NCI-H1048 (cell line): ENCODE measurements at regions not wholly inside any gene's neighbourhood (a gene's known extent, or its start where the extent isn't known, plus 50 kb on each side); places are given as distances from the start of the nearest gene placed in this dataset.
"Not testable (repeated sequence)": the region's sequence is repeated elsewhere in the genome, so short reads cannot be mapped to it uniquely, and the experiment has no call there.

Experiments
- DNase-seq: peaks from one replicate; lab custom pipeline; 2025; lab: John Stamatoyannopoulos, UW

DNA sequence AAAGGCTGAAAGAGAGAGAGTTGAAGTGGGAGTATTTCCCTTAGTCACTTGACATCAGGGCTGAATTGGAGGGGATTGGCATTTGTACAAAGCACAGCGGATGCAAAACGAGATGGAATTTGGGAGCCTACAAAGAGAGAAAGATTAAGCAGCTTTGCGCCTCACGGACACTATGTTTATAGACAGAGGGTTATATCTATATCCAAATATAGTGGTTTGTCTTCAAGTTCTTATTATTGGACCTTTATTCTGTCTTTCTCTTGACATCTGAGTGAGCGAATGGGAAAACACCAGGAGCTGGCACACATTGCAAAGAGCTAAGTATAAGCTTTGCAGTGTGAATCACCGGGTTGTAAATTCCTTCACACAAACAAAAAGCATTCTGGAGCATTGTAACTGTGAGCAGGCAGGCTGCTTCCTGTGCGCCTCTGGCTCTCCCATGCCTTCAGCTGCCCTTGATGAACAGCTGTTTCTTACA lies 500.2 kb downstream of the STIM2 start:
- no peak for DNase-seq

DNA sequence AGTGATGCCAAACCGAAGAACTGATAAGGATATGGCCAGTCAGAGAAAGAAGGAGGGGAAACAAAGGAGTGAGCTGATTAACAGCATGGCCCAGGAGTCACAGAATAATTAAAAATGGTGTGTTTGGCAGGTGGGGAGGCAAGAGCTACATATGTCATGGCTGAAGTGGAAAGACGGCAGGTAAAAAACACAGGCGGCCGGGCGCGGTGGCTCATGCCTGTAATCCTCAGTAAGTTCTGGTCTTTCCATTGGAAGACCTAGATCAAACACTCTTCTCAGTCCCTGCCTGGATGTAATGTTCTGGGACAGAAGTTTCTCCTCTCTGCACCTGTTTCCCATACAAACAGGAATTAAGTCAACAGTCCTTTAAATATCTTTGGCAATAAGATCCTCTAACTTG lies 503.9 kb downstream of the STIM2 start:
- no peak for DNase-seq

DNA sequence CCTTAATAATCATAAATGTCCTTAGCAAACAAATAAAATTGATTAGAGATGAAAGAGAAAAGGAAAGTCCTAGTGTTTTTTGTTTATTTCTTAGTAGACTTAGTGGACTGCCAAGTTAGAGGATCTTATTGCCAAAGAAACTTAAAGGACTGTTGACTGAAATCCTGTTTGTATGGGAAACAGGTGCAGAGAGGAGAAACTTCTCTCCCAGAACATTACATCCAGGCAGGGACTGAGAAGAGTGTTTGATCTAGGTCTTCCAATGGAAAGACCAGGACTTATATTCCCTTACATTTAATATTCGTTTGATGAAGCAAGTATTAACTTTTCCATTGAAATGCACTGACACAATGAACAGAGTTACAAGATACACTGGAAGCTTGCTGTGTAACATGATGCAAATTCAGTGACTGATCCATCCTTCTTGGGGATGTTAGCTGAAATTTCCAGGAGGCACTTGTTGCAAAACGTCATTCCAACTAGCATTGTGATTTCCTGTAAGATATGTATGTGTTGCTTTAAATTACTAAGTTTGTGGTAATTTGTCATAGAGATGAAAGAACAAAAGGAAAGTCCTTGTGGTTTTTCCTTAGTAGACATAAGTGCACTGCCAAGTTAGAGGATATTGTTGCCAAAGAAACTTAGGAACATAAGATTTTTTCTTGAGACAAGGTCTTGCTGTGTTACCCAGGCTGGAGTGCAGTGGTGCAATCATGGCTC lies 505.6 kb downstream of the STIM2 start:
- DNase-seq = no peak

DNA sequence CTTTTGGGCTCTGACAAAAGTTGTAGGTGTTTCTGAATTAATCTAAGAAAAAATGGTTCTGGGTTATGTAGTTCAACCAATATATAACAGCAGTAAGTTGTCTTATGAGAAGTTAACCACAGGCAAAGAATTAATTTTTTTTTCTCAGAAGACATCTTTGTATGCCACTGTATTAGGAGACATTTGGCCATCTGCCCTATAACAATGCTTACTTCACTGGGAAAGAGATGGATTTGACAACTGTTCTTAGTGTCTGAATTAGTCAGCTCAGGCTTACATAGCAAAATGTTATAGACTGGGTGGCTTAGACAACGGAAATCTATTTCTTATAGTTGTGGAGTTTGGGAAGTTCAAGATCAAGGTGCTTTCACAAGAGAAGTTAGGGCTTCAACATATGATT lies 508.1 kb downstream of the STIM2 start:
- no peak for DNase-seq

DNA sequence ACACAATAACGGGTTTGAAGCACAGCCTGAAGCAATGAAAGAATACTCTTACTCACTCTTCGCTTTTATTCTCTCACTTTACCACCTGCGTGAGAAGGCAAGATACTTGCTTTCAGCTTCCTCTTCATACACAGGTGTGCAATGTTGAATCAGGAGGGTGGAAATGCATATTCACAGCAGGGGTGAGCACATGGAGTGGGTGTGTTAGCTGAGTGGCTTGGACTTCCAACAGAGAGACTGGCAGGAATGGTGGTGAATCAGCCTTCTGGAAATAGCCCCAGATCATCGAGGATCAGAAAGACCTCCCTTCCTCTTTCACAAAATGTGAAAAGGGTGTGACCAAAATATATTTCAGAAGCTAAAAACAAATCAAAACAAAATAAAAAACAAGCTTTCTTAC lies 521.2 kb downstream of the STIM2 start:
- DNase-seq = no peak

DNA sequence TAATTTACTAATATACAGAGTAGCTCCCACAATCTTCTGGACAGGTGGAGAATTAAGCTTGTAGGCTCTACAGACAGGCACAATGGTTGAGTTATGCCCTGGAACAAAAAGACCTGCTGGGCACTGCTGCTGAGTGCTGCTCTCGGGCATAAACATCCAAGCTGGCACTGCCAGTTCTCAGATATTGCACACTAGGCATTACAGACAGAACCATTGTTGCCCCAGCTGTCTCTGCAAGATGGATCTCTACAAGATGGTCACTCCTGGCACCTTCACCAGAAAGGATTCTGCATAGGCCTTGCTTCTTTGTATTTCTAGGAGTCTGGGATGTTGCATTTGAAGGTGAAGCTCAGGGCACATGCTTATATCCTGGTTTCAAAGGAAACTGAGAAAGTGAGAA lies 527.1 kb downstream of the STIM2 start:
- DNase-seq = no peak

DNA sequence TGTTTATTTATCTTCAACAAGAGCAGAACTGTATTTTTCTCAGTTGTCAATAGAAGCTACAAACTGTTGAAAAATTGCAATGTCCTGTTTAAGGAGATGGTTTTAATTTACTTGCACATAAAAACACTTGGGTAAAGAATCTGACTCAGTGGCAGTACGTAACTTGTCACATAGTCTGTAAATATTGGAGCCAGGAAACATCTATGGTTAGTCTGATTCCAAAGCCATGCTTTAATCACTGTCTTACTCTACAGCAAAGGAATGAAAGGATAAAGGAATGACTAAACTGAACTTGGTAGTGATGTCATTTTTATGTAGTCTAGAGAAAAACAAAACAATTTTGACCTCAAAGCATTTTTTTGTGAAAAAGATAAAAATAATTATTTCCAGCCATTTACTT lies 537.2 kb downstream of the STIM2 start:
- no peak for DNase-seq

DNA sequence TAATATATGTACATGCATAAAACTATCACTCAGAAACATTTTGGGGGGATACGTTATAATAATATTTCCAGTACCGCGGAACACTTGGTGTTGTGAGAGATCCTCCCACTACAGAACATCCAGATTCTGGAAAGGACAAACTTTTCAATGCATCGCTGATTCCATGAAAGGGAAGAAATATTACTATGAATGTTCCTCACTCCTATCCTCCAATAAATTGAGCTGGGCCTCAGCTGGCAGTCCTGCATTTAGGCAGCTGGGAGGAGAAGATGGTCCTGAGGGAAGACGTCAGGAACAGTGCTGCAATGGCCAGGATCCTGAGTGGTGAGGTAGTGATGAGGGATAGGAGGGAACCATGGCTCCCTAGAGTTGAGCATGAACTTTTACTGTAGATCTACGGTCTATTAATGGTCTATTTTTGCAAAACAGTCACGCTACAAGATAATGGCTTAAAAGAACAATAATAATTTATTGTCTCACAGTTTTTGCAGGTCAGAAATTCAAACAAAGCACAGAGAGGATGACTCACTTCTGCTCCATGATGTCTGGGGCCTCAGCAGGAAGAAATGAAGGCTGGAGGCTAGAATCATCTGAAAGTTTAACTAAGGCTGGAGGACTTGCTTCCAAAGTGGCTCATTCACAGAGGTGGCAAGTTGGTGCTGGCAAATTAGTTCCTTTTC lies 538.1 kb downstream of the STIM2 start:
- DNase-seq = no peak

DNA sequence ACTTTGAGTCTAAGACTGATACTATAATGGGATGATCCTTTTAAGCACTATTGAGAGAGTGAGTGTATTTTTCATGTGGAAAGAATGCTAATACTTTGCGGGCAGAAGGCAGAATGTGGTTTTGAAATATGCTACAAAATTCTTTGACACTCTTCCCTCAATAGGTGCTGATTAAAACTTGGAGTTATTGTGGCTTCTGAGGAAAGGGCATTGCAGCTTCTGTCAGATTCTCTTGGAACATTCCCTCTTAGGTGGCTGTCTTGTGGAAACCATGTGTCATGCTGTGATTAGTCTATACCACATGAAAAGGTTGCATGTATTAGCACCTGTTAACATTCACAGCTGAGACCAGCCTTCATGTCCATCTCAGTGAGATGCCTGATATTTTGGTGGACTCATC lies 547.0 kb downstream of the STIM2 start:
- no peak for DNase-seq

DNA sequence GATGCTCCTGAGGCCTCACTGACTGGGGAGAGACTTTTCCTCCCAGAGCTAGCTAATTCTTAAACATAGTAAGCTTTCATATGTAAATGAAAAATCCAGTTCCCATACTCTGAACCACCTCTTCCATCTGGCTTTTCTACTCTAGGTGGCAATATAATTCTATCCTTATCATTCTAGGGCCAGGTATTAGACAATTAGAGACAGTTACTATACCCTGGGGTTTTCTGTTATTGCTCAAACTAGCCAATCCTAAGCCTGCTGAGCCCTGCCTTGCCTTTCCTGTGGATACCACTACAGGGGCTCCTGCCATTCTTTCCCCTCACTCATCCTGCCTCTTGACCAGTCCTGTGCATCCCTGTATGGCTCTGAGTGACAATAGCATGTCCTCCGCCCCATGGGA lies 552.0 kb downstream of the STIM2 start:
- no peak for DNase-seq

DNA sequence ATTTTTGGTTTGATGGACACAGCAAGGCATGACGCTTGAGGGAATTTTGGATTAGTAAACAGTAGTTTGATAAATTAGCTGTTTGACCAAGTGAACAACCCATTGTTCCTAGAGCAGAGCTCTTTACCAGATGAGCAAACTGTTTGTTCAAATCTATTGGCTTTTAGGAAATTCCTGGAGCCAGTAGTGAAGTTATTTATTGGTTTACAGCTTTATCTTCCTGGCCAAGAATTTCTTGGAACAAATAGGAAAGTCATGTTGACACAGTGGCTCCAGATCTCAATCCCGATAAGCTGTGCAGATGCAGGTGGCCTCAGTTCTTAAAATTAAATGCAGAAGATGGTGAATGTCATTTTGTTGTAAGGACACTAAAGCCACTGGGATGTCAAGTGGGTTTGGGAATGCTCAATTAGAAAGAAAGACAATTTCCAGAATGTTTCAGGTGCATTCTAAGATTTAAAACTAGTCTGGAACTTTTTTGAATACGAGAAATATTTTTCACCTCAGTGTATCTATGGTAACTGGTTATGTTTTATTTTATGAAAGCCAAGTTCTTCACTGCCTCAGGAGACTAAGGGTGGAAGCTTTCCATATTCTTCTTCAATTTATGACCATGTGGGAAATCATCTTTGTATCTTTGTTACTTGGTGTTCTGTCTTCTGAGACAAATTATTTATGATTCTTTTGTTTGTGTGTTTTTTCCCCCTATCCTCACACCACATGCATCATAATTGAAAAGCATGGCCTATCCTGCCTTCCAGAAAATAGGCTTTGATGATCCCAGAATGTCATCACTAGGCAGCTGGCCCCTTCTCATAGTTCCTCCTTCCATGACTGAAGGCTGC lies 554.5 kb downstream of the STIM2 start:
- no peak for DNase-seq

DNA sequence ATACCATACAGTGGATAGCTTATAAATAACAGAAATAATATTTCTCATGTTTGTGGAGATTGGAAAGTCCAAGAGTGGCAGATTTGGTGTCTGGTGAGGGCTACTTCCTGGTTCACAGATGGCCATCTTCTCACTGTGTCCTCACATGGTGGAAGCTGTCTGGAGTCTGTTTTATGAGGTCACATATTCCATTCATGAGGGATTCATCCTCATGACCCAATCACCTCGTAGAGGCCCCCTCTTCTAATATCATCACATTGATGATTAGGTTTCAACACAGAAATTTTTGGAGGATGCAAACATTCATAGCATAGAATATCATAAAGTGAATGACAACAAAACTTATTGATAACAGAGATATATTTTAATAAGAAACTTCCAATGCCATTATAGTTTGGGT lies 568.0 kb downstream of the STIM2 start:
- no peak for DNase-seq

DNA sequence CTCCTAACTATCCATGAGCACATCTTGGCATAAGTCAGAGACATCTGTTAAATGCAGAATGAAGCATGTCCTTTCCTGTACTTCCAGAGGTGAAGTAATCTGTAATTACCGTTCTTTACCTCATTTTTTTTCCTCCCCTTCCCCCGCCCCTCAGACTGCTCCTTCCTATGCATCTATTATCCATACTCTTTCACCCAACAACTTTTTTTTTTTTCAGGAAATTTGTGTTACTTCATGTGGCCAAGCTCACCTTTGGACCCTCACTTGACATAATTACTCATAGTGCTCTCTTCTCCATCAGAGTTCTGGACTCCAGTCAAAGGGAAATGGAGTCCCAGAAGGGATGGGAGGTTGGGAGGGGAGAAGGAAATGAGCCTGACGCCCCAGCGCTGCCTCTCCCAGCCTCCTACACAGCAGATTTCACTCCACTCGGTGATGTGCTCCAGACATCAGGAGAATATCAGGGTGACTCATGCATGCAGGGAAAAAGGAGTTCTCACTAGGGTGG lies 568.8 kb downstream of the STIM2 start:
- no peak for DNase-seq

DNA sequence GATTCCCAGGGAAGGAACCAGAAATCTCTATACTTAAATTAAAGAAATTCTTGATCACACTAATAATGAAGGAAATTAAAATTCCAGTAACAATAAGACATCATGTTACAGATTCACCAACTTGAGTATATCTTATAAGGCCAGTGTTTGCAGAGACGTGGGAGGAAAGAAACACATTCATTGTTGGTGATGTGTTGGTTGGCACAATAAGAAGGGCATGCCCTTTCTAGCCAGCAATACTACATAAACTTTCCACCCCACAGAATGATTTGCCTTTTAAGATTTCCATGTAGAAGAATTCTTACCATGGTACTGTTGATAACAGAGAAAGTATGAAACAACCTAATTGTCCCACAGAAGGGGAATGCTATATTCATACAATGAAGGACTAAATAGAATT lies 581.5 kb downstream of the STIM2 start:
- DNase-seq = no peak

DNA sequence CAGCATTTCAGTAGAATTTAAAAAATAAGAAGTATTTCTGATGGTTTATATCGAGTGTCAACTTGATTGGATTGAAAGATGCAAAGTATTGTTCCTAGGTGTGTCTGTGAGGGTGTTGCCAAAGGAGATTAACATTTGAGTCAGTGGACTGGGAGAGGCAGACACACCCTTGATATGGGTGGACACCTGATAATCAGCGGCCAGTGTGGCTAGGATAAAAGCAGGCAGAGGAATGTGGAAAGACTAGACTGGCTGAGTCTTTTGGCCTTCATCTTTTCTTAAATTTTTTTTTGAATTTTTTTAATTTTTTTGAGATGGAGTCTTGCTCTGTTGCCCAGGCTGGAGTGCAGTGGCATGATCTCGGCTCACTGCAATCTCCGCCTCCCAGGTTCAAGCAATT lies 582.0 kb downstream of the STIM2 start:
- not testable (repeated sequence) for DNase-seq

DNA sequence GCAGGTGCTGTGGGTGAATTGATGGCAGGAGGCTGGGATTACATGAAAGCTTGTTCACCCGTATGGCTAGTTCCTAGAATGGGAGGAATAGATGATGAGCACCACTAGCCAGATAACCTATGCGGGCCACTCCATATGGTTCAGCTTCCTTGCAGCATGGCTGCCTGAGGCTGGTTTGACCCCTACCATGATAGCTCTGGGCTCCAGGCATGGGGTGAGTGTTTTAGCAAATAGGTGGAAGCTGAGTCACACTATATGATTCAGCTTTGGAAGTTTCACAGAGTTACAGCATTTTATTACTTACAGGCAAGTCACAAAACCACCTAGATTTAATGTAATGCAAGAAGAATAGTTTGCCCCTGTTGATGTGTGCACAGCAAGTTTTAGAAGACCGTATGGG lies 603.2 kb downstream of the STIM2 start:
- DNase-seq = no peak

DNA sequence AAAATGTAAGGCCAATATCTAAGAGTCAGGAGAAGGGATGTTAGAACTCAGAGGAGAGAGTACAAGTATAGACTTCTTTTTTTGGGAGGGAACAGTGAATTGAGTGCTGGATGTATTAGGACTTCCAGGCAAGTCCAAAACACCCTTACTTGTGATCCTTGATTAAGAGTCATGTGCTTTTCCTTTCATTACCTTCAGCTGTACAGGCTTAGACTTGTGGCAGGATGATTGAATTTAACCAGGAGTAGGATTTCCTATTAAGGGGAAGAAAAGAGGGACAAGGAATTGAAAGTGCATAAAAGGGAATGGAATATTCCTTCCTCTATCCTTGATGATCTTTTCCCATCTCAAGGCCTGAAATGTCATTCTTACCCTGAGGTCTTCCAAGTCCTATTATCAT lies 606.7 kb downstream of the STIM2 start:
- DNase-seq = no peak

DNA sequence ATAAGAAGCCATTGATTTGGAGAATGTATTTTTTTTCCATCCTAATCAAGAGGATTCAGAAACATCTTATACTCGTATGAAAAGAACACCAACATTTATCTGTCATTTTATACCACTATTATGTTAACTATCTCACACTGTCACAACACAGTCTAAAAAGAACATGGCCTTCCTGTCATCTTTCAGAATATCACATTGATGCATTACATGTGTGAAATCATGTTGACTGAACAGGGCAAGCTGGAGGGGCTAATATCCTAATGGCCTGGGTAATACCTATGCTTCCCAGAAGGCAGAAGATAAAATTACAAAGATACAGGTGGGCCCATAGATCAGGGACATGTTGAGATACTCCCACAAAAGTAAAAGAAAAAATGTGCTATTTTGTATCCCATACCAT lies 611.7 kb downstream of the STIM2 start:
- DNase-seq = no peak

DNA sequence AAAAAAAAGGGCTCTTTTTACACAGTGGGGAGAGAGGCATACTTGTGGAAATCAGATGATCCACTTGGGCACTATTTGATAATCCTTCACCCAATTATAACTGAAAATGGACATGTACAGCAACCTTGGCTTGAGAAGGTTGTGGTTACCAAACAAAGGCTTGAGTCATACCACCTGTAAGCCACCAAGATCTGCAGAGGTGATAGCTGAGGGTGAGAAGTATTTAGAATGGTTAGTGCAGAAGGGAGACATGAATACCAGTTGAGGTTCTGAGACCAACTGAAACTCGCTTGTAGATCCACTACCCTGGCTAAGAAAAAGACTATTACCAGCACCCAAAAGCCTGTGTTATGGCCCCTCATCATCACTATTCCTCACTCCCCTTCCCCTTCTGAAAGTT lies 614.0 kb downstream of the STIM2 start:
- no peak for DNase-seq

DNA sequence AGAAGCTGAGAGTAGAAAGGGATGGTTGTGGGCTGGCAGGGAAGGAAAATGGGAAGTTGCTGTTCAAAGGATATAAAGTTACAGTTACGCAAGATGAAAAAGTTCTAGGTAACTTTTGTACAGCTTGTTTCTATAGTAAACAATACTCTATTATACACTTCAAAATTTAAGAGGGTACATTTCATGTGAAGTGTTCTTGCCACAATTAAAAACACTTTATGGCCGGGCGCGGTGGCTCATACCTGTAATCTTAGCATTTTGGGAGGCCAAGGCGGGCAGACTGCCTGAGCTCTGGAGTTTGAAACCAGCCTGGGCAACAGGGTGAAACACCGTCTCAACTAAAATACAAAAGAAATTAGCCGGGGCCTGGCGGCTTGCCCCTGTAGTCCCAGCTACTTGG lies 623.6 kb downstream of the STIM2 start:
- DNase-seq = no peak

DNA sequence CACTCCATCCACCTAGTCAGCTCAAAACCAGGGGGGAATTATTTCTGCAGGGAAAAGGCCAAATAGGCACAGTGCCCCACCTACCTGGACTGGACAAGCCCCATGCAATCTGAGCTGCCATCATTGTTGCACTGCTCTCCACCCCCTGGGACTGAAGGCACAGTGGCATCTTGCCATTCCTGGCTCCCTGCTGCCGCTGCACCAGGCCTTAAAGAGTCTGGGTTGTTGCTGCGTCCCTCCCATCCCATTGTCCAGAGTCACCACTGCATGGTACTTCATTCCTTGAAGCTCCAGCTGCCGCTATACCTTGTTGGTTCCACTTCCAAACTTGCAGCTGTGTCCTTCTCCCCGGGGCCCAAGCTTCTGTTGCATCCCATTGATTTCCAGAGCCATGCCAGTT lies 629.7 kb downstream of the STIM2 start:
- no peak for DNase-seq

DNA sequence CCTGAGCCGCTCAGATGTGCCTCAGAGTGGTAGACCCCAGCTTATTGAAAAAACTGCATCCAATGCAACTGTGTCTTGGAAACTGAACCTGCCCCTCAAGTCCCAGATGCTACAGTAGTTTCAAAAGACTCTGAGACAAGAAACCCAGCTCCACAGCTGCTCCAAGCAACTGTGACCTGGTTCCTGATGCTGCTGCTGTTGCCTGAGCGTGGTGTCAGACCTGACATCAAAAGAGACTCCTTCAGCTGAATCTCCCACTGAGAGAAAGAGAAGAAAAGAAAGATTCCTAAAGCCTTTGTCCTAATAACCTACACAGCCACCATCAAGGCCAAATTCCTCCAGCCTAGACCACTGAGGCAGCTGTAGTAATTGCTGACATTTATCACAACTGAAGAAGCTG lies 630.1 kb downstream of the STIM2 start:
- no peak for DNase-seq

DNA sequence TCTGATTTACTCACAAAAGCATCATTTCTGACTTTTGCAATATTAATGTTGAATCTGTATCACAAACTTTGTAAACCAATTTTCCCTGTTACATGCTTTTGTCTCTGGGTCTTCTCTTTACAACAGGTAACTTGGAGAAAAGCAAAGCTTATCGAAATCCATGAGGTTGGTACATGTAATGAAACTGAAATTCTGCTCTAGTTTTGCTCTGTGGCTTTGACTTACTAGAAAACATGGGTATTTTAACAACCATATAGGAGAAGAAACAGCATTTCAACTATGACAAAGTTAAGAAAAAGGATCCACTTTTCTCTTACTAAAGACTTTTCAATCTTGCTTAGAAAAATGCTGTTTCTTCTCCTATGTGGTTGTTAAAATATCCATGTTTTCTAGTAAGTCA lies 645.8 kb downstream of the STIM2 start:
- no peak for DNase-seq
